Suprapubic skin (tissue), 3 donors: ENCODE measurements at regions not wholly inside any gene's neighbourhood (a gene's known extent, or its start where the extent isn't known, plus 50 kb on each side); places are given as distances from the start of the nearest gene placed in this dataset.

Source experiments
- EP300 ChIP-seq: sonication (generic); formaldehyde crosslinking; IDR thresholded peaks from one replicate; pipeline ENCODE4 v1.6.1; 2017; ENCODE audit warnings: antibody characterized with exemption
- POLR2A ChIP-seq, 2 donors: fragments of 450-650 bp; IDR thresholded peaks; one replicate each; pipeline ENCODE4 v1.6.1; 2017; ENCODE audit warnings: antibody characterized with exemption in 2 of 2, mild to moderate bottlenecking in 2 of 2, moderate library complexity in 2 of 2
- TF ChIP-seq, protein P1 (sequence below), 2 donors: fragments of 200-600 bp in 1 of 2; fragments of 450-650 bp in 1 of 2; sonication (generic) in 1 of 2; IDR thresholded peaks; one replicate each; pipeline ENCODE4 v1.5.1; 2016 to 2019; ENCODE audit warnings: antibody characterized with exemption in 2 of 2, mild to moderate bottlenecking in 1 of 2, moderate library complexity in 1 of 2

DNA sequence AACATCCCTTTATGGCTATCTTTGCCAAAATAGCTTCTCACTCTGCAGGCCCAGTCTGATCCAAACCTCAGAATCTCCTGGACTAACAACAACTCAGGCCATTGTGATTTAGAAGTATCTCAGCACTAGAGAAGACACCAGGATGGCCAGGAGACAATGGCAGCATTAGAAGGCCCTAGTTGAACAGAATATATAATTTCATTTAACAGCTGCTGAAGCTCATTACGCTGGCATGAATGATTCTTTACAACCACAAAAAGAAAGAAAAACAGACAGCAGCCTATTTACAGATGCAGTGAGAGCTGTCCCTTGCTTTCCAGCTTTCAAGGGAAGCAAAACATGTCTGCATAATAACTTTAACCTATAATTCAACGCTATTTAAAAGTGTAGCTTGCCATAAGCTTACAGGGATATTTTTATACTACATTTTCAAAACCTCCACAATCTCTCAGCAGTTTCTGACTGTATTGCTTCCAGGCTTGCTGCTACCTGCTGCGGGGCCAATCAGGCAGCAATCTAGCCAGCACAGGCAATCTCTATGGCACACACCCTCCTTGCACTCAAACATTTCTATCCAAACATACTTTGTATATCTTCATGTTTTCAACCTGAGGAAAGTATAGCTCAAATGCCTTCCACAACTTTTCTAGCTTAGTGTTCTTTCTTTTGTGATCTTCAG, 107.3 kb downstream of the OGFRL1 start:
- TF ChIP-seq, protein P1, sequence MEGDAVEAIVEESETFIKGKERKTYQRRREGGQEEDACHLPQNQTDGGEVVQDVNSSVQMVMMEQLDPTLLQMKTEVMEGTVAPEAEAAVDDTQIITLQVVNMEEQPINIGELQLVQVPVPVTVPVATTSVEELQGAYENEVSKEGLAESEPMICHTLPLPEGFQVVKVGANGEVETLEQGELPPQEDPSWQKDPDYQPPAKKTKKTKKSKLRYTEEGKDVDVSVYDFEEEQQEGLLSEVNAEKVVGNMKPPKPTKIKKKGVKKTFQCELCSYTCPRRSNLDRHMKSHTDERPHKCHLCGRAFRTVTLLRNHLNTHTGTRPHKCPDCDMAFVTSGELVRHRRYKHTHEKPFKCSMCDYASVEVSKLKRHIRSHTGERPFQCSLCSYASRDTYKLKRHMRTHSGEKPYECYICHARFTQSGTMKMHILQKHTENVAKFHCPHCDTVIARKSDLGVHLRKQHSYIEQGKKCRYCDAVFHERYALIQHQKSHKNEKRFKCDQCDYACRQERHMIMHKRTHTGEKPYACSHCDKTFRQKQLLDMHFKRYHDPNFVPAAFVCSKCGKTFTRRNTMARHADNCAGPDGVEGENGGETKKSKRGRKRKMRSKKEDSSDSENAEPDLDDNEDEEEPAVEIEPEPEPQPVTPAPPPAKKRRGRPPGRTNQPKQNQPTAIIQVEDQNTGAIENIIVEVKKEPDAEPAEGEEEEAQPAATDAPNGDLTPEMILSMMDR (IDR thresholded peaks at IDR 0.05), result no peak
- TF ChIP-seq EP300 (no peak), POLR2A (IDR thresholded peaks at IDR 0.05) (no peak)
